ENCODE measurements at regions not wholly inside any gene's neighbourhood (a gene's known extent, or its start where the extent isn't known, plus 50 kb on each side); places are given as distances from the start of the nearest gene placed in this dataset.

GRCh38 chr3:63061449-63061848 is 186.2 kb upstream of the CADPS start:
- Mint-ChIP-seq H3K4me3 (no peak overlapping the region), H3K4me1 (ENCODE audit: low read depth) (no peaks in the 10 kb centered on the region), H3K9me3 (peaks cover 8 to 9% of the 10 kb centered on the region in 2 donors), H3K36me3 (ENCODE audit: insufficient read depth in 2 of 2) (no peaks in the 10 kb centered on the region), H3K27ac (no peak overlapping the region), H3K27me3 (ENCODE audit: low read depth) (no peaks in the 10 kb centered on the region)
- DNase-seq: no peak
- ATAC-seq (replicated peaks in 1 of 2): no peak

- Mint-ChIP-seq H3K4me3 (no peak overlapping the region), H3K36me3 (ENCODE audit: insufficient read depth in 2 of 2) (no peaks in the 10 kb centered on the region), H3K27ac (no peak overlapping the region), H3K4me1 (ENCODE audit: low read depth) (no peaks in the 10 kb centered on the region), H3K27me3 (ENCODE audit: low read depth) (no peaks in the 10 kb centered on the region), H3K9me3 (peaks cover 11 to 15% of the 10 kb centered on the region in 2 donors)
- ATAC-seq (replicated peaks in 1 of 2): no peak
- DNase-seq: no peak
Observed at GRCh38 chr3:63064209-63064755, 189.1 kb upstream of the CADPS start.

GRCh38 chr3:63067999-63068645 is 192.9 kb upstream of the CADPS start:
- H3K36me3 Mint-ChIP-seq (ENCODE audit: insufficient read depth in 2 of 2): no peaks in the 10 kb centered on the region
- H3K4me3 Mint-ChIP-seq: no peak overlapping the region
- no peaks in the 10 kb centered on the region for H3K27me3 Mint-ChIP-seq (ENCODE audit: low read depth)
- DNase-seq: no peak
- ATAC-seq (replicated peaks in 1 of 2): no peak
- no peaks in the 10 kb centered on the region for H3K4me1 Mint-ChIP-seq (ENCODE audit: low read depth)
- no peak overlapping the region for H3K27ac Mint-ChIP-seq
- H3K9me3 Mint-ChIP-seq: peaks cover 9 to 15% of the 10 kb centered on the region in 2 donors

GRCh38 chr3:63069806-63070475 is 194.7 kb upstream of the CADPS start:
- no peak overlapping the region for H3K4me3 Mint-ChIP-seq
- H3K27me3 Mint-ChIP-seq (ENCODE audit: low read depth): no peaks in the 10 kb centered on the region
- no peaks in the 10 kb centered on the region for H3K4me1 Mint-ChIP-seq (ENCODE audit: low read depth)
- H3K36me3 Mint-ChIP-seq (ENCODE audit: insufficient read depth in 2 of 2): no peaks in the 10 kb centered on the region
- DNase-seq: no peak
- no peak for ATAC-seq (replicated peaks in 1 of 2)
- peaks cover 6 to 12% of the 10 kb centered on the region in 2 donors for H3K9me3 Mint-ChIP-seq
- H3K27ac Mint-ChIP-seq: no peak overlapping the region

- H3K27me3 Mint-ChIP-seq (ENCODE audit: low read depth): no peaks in the 10 kb centered on the region
- ATAC-seq (replicated peaks in 1 of 2): no peak
- DNase-seq: no peak
- no peak overlapping the region for H3K27ac Mint-ChIP-seq
- H3K9me3 Mint-ChIP-seq: peaks cover 6 to 12% of the 10 kb centered on the region in 2 donors
- H3K4me1 Mint-ChIP-seq (ENCODE audit: low read depth): no peaks in the 10 kb centered on the region
- H3K4me3 Mint-ChIP-seq: no peak overlapping the region
- no peaks in the 10 kb centered on the region for H3K36me3 Mint-ChIP-seq (ENCODE audit: insufficient read depth in 2 of 2)
Observed at GRCh38 chr3:63070476-63070810, 195.2 kb upstream of the CADPS start.

GRCh38 chr3:63076357-63076756 is 201.1 kb upstream of the CADPS start:
- ATAC-seq (replicated peaks in 1 of 2) (no peak), DNase-seq (no peak)
- H3K9me3 Mint-ChIP-seq: peaks cover 0 to 7% of the 10 kb centered on the region in 2 donors
- no peak overlapping the region for H3K4me3 Mint-ChIP-seq
- no peaks in the 10 kb centered on the region for H3K4me1 Mint-ChIP-seq (ENCODE audit: low read depth)
- H3K36me3 Mint-ChIP-seq (ENCODE audit: insufficient read depth in 2 of 2): no peaks in the 10 kb centered on the region
- H3K27ac Mint-ChIP-seq: no peak overlapping the region
- no peaks in the 10 kb centered on the region for H3K27me3 Mint-ChIP-seq (ENCODE audit: low read depth)

GRCh38 chr3:63086190-63086589 is 191.9 kb upstream of the SYNPR start:
- Mint-ChIP-seq H3K36me3 (ENCODE audit: insufficient read depth in 2 of 2) (no peaks in the 10 kb centered on the region), H3K27me3 (ENCODE audit: low read depth) (no peaks in the 10 kb centered on the region), H3K4me1 (ENCODE audit: low read depth) (no peaks in the 10 kb centered on the region), H3K9me3 (peaks cover 4 to 5% of the 10 kb centered on the region in 2 donors), H3K27ac (no peak overlapping the region), H3K4me3 (no peak overlapping the region)
- DNase-seq (no peak), ATAC-seq (replicated peaks in 1 of 2) (no peak)

- H3K27ac Mint-ChIP-seq: no peak overlapping the region
- H3K4me3 Mint-ChIP-seq: no peak overlapping the region
- H3K27me3 Mint-ChIP-seq (ENCODE audit: low read depth): no peaks in the 10 kb centered on the region
- H3K9me3 Mint-ChIP-seq: peaks cover 0 to 5% of the 10 kb centered on the region in 2 donors
- ATAC-seq (replicated peaks in 1 of 2) (no peak), DNase-seq (no peak)
- H3K36me3 Mint-ChIP-seq (ENCODE audit: insufficient read depth in 2 of 2): no peaks in the 10 kb centered on the region
- no peaks in the 10 kb centered on the region for H3K4me1 Mint-ChIP-seq (ENCODE audit: low read depth)
Observed at GRCh38 chr3:63089007-63089750, 188.9 kb upstream of the SYNPR start.

GRCh38 chr3:63089751-63090132 is 188.4 kb upstream of the SYNPR start:
- Mint-ChIP-seq H3K4me3 (no peak overlapping the region), H3K36me3 (ENCODE audit: insufficient read depth in 2 of 2) (no peaks in the 10 kb centered on the region), H3K27ac (no peak overlapping the region), H3K9me3 (peaks cover 0 to 5% of the 10 kb centered on the region in 2 donors), H3K27me3 (ENCODE audit: low read depth) (no peaks in the 10 kb centered on the region), H3K4me1 (ENCODE audit: low read depth) (no peaks in the 10 kb centered on the region)
- DNase-seq (no peak), ATAC-seq (replicated peaks in 1 of 2) (no peak)

GRCh38 chr3:63090656-63091055 is 187.5 kb upstream of the SYNPR start:
- no peak for ATAC-seq (replicated peaks in 1 of 2)
- H3K27me3 Mint-ChIP-seq (ENCODE audit: low read depth): no peaks in the 10 kb centered on the region
- peaks cover 0 to 5% of the 10 kb centered on the region in 2 donors for H3K9me3 Mint-ChIP-seq
- no peak for DNase-seq
- no peak overlapping the region for H3K27ac Mint-ChIP-seq
- H3K4me3 Mint-ChIP-seq: no peak overlapping the region
- no peaks in the 10 kb centered on the region for H3K36me3 Mint-ChIP-seq (ENCODE audit: insufficient read depth in 2 of 2)
- no peaks in the 10 kb centered on the region for H3K4me1 Mint-ChIP-seq (ENCODE audit: low read depth)

GRCh38 chr3:63092515-63092914 is 185.6 kb upstream of the SYNPR start:
- peaks cover 2 to 10% of the 10 kb centered on the region in 2 donors for H3K9me3 Mint-ChIP-seq
- H3K4me1 Mint-ChIP-seq (ENCODE audit: low read depth): no peaks in the 10 kb centered on the region
- DNase-seq: no peak
- ATAC-seq (replicated peaks in 1 of 2): no peak
- H3K27me3 Mint-ChIP-seq (ENCODE audit: low read depth): no peaks in the 10 kb centered on the region
- no peak overlapping the region for H3K27ac Mint-ChIP-seq
- no peaks in the 10 kb centered on the region for H3K36me3 Mint-ChIP-seq (ENCODE audit: insufficient read depth in 2 of 2)
- no peak overlapping the region for H3K4me3 Mint-ChIP-seq

GRCh38 chr3:63094642-63095408 is 183.3 kb upstream of the SYNPR start:
- H3K27ac Mint-ChIP-seq: no peak overlapping the region
- DNase-seq (no peak), ATAC-seq (replicated peaks in 1 of 2) (no peak)
- no peaks in the 10 kb centered on the region for H3K36me3 Mint-ChIP-seq (ENCODE audit: insufficient read depth in 2 of 2)
- H3K9me3 Mint-ChIP-seq: peaks cover 2 to 7% of the 10 kb centered on the region in 2 donors
- no peaks in the 10 kb centered on the region for H3K4me1 Mint-ChIP-seq (ENCODE audit: low read depth)
- H3K4me3 Mint-ChIP-seq: no peak overlapping the region
- no peaks in the 10 kb centered on the region for H3K27me3 Mint-ChIP-seq (ENCODE audit: low read depth)
